ENCODE measurements at regions not wholly inside any gene's neighbourhood (a gene's known extent, or its start where the extent isn't known, plus 50 kb on each side); places are given as distances from the start of the nearest gene placed in this dataset.
"Not testable (repeated sequence)": the region's sequence is repeated elsewhere in the genome, so short reads cannot be mapped to it uniquely, and the experiment has no call there.

DNA sequence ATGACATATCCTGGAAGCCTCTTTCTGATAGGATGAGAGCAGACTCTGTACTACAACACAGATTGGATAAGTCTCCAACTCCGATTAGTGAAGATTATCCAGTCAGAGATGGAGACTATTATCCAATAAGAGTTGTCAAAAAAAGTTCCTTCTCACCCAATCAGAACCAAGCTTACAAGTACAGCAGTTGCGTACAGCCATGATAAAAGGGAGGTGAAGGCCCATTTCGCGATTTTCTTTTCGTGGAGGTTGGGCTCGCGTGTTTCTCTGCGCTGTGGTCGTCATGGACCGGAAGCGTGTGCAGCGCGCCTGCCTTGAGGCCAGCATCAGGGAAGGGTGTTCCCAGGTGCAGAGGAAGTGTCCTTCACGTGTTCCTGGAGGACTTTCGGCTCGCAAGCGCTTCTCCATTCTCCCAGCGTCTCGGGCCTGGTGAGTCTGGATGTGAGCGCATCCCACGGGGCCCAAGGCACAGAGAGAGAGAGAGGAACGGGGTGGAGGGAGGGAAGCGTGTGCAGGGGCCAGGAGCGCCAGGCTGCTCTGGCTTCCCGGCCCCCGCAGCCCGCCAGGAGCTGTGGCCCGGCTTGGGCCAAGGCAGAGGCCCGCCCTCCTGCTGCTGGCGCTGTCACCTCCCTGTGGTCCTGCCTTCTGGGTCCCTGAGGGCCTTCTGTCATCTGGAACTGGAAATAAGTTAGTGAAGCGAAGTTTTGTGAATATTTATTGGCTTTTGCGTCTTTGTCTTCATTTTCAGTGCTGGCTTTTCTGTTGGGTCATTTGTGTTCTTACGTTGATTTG lies 53.9 kb downstream of the CDRT15L2 start:
- DNase-seq: not testable (repeated sequence)

DNA sequence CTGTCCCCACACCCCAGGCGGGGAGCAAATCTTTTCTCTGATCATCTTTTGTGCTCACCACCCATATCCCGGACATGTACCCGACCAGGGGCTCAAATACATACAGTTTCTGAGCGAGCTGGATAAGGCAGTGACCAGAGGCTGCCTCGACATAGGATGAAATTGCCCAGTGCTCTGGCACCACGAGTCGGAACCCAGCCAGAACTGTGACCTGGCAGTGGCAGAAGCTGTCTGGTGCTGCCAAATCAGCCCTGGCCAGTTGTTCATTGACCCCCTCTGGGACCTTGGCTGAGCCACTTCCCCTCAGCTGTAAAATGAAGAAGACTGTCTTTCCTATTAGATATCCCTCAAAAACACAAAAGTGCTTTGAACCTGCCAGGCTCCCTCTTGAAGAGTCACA lies 60.6 kb downstream of the CDRT15L2 start:
- not testable (repeated sequence) for DNase-seq

DNA sequence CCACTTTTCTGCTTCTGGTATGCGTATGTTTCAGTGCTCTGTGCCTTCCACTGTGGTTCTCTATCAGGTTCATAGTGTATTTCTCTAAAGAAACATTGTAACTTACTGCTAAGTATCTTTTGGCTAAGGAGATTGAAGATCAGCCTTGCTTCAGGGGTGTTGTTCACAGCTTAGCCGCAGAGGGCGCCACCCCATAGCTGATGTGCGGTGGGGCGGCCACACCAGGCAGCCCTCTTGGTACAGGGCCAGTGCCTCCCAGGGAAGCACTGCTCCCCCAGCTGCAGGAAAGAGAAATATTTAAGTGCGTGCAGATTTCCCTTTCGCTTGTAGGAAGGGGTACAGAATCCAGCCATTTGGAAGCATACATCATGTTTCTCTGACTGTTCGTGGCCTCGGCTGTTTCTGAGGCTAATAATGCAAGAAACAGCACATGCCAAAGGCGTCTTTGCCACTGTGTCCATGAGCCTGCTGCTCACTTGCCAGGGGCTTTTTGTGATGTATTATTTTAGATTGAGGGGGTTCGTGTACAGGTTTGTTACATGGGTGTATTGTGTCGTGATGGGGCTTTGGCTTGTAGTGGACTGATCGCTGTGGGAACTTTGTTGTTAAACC lies 67.2 kb downstream of the CDRT15L2 start:
- peak in 1 of 2 experiments; percentile 3 for DNase-seq

DNA sequence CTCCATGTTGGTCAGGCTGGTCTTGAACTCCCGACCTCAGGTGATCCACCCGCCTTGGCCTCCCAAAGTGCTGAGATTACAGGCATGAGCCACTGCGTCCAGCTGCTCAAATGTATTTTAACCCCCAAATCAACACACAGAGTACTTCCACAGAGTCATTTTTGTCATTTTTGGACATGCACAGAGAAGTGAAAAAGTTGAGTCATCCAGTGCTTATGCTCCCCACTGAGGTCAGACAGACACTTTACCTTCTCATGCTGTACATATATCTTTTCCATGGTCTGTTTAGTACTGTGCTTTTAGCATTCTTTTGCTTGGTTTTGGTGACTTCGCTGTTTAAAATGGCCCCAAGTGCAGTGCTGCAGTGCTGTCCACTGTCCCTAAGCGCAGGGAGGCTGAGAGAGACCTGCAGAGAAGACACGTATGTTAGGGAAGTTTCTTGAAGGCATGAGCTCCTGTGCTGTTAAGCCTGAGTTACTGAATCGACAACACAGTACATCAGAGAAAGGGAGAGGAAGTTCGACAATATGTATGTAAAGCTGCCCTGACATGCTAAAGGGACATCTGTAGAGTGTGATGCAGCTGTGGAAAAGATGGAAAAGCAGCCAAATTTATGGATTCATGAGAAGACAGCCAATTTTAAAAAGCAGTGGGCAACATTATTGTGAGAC lies 69.7 kb downstream of the CDRT15L2 start:
- not testable (repeated sequence) for DNase-seq

DNA sequence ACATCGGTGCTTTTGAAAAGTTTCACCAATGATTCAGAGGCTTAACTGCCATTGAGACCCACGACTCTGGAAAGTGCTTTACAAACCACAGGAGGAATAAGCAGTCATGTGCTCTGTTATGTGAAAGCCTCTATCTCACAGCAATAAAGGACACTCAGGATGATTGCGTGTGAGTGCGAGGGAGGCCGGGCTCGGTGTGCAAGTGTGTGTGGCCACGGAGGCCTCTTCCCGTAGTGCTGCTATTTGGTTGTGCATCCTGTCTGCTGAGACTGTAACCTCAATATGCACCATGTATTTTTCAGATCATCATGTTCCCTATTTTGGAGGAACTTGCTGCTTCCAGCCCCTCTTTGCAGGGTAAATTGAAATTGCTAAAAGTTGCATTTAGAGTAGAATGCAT lies 71.5 kb downstream of the CDRT15L2 start:
- DNase-seq: peak; percentile 34 to 36

DNA sequence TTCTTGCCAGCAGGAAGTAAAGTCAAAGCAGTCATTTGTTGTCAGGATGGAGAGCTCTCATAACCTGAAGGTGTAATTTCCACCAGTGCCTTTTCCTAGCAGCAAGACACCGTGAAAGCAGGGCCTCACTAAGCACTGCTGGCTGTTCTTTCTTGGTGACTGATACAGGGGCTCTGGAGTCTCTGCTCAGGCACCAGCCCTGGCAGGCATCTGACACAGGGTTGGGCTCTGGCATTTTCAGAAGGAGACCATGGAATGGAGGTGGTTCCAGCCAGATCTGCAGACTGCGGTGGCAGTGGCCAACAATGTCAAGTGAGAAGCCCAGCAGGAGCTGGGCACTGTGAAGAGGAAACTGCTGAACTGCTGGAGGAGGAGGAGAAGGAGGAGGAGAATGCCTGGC lies 72.2 kb downstream of the CDRT15L2 start:
- DNase-seq: not testable (repeated sequence)

DNA sequence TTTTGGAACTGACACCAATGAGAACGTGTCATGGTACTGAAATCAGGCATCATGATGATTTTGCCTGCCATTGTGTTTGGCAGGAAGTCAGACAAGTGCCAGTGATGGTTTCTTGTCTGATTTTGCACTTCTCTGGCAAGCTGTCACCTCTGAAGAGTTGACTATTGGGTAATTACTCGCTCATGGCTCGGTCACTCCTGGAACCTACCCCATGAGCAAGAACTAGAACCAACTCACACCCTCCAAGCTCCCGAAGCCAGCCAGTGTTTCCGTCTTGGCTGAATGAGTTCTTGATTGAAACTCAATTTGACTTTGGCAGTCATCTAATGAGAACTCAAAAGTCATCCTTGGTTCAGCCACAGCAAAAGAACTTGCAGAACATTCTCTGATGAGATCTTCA lies 73.9 kb downstream of the CDRT15L2 start:
- DNase-seq: not testable (repeated sequence)

DNA sequence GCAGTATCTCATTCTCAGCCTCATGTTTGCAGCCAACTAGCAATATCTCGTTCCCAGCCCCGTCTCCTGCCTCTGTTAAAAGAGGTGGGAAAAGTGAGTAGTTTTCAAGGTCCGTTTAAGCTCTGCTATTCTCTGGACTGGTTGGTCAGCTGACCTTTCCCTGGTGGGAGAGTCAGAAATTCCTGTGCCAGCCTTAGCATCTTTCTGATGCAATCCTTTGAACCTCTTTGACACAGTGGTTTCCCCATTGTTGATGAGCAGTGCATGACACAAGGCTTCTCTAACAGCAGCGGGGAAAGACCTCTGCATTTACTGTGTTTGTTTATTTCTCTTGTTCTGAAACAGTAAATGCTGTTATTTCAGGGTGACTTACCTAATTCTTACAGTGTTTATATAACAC lies 74.6 kb downstream of the CDRT15L2 start:
- DNase-seq: not testable (repeated sequence)

DNA sequence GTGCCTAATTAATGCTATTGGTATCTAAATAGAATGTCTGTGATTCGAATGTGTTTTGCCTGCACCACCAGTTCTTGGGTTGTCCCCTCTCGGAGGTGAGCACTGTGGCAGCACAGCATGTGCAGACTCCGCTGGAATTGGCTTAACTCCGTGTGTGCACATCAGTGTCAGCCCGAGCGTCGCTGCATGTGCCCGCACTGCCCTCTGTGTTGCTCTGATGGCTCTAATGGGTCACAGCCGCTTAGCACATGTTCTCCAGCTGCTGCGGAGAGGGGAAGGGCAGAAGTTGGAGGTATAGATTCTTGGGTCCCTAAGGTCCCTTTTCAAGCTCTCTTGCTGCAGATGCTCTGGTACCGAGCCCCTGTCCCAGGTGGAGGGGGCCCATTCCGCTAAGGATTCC lies 75.1 kb downstream of the CDRT15L2 start:
- DNase-seq: not testable (repeated sequence)

DNA sequence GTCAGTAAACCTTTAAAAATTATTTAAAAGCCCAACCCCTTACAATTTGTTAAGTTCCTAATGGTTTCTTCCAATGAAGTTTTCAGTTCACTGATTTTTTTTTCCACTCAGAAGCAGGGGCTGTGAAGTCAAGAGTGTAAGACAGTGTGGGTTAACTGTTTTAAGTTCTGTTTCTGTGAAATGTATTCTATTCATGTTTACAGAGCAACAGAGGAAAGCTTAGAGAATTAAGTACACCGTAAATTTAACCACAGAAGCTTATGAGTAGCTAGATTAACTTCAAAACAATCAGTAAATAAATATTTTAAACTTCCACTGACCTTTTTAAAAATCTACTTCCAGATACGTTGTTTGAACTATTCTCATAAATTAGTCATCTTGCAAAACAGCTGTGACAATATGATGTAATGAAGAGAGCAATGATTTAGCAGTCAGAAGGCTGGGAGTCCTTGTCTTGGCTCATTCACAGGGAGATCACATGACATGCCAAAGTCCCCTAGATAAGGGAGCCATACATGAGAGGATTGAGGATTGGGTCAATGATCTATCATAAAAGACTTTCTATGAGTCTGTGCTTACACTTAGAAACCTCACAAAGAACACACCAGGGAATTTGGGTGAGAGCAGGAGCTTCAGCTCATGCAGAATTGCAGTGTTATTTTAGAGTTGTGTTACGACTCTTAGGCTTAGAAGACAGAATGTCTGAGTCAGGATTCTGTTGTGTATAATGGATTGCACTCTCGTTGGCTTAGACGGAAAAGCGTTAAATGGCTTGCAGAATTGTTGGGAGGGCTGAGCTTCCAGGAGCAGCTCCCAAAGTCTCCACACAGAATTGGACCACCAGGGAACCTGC lies 85.8 kb downstream of the CDRT15L2 start:
- not testable (repeated sequence) for DNase-seq

DNA sequence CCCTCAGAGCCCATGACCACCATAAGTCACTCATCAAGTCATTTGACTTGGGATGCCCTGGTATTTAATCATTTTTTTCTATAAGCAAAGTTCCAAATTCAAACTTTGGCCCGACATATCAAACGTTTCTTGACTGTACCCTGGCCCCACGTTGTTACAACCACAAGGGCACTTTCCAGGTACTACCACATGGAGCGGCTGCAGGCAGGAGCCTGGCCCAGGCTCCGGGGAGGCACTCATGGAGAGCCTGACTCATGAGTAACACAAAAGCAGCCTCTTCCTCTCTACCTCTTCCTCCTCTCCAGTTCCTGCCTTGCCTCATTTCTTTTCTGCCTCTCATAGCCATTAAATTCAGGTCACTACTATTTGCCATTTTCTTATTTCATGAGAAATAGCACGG lies 87.2 kb downstream of the CDRT15L2 start:
- not testable (repeated sequence) for DNase-seq

DNA sequence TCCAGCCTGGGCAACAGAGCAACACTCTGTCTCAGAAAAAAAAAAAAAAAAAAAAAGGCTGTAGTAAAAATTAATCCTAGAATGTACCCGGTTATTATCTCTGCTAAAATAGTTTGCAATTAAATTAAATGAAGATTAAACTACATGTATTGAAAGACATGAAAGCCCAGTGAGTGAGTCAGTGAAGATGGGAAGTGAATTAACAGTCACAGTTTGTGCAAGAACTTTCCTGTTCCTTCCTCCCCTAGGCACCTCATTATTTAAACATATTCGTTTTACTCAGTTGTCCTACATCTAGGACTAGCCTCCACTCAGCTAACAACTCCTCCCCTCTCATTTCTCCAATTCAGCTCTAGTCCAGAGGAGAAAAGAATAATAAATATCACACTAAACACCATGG lies 88.2 kb downstream of the CDRT15L2 start:
- peak; percentile 11 to 23 for DNase-seq

DNA sequence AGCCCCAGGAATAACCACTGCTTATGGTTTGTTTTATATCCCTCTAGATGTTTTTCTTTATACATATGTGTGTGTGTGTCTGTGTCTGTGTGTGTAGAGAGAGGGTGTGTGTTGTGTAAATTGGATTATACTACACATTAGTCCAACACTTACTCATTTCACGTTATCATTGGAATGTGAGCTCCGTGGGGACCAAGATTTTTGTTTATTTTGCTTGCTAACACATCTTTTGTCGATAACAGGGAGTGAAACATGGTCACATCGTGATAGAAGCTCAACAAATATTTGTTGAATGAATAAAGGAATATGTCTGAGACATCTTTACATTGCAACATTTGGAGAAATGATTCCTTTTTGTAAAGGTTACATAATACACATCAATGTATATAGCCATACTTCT lies 88.8 kb downstream of the CDRT15L2 start:
- not testable (repeated sequence) for DNase-seq

DNA sequence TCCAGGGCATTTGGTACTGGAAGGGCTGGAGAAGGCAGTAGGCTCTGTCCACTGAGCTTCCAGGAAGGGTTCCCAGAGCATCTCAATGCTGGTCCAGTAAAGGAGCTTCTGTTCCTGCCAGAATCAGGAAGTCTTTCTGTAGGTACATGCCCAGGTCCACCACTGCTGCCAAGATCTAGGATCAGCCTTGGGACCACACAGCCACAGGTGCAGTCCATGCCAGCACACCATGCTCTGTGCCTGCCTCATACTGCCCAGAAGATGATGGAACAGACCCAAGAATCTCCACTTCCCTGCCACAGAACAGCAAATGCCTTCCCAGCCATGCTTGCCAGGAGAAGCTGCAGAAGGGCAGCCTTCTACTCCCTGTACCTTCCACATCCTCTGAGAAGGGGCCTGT lies 89.3 kb downstream of the CDRT15L2 start:
- DNase-seq: not testable (repeated sequence)

DNA sequence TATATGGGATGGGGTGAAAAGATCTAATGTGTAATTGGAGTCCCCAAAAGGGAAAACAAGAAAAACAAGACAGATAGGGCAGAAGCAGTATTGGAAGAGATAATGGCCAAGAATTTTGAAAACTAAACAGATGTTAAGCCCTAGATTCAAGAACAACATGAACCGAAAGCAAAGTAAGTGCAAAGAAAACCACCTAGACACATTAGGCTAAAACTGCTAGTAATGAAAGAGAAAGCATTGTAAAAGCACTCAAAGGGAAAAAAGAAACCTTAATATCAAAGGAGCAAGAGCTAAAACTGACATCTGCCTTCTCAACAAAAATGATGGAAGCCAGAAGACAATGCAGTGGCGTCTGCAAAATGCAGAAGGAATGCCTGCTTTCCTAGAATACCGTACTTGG lies 91.0 kb downstream of the CDRT15L2 start:
- not testable (repeated sequence) for DNase-seq

DNA sequence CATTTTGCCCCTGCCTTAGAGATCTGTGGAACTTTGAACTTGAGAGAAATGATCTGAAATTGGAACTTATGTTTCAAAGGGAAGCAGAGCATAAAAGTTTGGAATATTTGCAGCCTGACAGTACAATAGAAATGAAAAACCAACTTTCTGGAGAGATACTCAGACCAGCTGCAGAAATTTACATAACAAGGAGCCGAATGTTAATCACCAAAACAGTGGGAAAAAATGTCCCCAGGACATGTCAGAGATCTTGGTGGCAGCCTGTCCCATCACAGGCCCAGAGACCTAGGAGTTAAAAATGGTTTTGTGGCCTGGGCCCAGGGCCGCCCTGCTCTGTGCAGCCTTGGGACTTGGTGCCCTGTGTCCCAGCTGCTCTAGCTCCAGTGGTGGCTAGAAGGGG lies 94.8 kb downstream of the CDRT15L2 start:
- DNase-seq: not testable (repeated sequence)

DNA sequence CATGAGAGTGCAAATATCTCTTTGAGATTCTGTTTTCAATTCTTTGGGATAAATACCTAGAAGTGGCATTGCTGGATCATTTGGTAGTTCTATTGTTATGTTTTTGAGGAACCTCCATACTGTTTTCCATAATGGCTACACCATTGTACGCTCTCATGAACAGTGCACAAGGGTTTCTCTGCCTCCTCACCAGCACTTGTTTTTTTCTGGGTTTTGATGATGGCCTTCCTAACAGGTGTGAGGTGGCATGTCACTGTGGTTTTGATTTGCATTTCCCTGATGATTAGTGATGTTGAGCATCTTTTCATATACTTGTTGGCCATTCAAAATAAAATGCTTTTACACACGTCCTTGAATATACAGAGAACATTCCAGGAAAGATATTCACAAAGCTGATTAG lies 96.2 kb downstream of the CDRT15L2 start:
- not testable (repeated sequence) for DNase-seq

DNA sequence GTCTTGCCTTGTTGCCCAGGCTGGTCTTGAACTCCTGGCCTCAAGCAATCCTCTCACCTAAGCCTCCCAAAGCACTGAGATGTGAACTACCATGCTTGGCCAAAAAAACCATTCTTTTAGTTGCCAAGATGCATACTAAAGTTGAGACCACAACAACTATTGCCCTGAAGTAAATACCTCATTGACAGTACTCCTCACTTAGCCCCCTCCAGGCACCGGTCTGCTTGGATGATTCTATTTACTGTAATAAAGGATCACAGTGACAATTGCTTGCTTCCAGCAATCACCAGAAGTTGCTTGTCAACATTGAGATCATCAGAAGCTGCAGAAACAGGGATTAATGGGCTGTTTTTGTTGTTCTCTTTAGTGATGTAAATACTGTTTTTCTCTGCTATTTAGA lies 97.1 kb downstream of the CDRT15L2 start:
- not testable (repeated sequence) for DNase-seq

DNA sequence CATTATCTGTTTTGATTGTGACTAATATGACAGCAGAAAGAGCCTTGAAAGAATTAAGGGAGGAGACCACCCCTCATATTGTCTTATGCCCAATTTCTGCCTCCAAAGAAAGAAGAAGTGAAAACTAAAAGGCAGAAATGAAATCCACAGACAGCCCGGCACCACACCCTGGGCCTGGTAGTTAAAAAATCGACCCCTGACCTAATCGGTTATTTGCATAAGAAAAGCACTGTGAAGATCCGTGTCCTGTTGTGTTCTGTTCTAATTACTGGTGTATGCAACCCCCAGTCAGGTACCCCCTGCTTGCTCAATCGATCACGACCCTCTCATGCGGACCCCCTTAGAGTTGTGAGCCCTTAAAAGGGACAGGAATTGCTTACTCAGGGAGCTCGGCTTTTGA lies 97.9 kb downstream of the CDRT15L2 start:
- DNase-seq: not testable (repeated sequence)

DNA sequence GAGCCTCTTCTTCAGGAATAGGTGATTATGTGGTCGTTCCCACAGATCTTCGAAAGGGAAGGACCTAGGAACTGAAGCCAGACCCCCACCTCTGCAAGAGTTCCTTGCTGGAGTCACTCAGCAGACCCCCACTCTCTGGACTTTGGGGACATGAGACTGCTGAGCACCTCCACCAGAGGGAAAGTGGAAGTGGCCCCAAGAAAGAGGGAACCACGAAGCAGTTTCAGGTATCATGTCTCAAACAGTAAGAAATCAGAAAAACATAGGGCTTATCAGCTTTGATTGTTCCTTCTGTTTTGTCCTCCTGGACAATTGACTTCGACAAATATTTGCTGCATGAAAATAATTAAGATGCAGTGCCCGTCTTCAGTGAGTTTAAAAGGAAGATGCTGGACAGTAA lies 98.9 kb downstream of the CDRT15L2 start:
- not testable (repeated sequence) for DNase-seq

DNA sequence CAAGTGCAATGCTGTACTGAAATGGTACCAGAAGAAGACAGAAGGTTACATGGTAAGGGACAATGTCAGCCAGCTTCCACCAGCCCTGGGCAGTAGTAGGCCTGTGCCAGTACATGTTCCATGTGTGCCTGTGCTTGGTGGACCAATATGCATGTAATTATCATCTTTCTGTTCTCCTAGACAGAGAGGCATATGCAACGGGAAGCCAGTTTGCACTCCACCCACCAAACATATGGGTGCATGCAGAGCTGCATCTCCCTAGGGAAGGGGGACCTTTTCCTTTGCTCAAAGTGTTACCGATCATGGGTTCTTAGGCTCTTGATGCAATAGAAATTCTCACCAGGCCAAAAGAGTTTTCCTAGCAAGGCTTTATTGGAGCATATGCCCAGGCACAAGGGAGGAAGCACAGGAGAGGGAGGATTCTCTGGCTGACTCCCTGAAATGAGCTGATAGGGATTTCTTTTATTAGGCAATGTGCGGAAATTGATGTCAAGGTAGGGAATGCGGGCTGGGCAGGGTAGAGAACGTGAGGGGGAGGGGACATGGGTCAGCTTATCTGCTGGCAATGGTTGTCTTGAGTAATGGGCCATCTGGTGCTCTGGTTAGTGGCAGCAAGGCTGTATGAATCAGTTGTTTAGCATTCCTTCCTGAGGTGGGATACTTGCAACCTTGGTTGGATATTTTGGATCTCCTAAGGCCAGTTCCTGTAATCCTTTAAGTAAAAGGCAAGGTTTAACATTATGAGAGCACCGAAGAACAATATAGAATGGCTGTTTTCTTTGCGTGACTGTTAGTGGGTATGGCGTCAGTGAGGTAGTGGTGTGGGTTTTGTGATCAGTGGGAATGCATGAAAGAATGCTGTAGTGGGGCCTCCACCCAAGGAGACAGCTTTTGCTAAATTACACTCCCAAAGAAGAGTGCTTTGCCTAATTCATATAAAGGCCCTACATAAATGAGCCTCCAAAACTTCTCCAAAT lies 102.5 kb downstream of the CDRT15L2 start:
- not testable (repeated sequence) for DNase-seq

Data from AML-193 (cell line).